ENCODE measurements at regions not wholly inside any gene's neighbourhood (a gene's known extent, or its start where the extent isn't known, plus 50 kb on each side); places are given as distances from the start of the nearest gene placed in this dataset.

DNA sequence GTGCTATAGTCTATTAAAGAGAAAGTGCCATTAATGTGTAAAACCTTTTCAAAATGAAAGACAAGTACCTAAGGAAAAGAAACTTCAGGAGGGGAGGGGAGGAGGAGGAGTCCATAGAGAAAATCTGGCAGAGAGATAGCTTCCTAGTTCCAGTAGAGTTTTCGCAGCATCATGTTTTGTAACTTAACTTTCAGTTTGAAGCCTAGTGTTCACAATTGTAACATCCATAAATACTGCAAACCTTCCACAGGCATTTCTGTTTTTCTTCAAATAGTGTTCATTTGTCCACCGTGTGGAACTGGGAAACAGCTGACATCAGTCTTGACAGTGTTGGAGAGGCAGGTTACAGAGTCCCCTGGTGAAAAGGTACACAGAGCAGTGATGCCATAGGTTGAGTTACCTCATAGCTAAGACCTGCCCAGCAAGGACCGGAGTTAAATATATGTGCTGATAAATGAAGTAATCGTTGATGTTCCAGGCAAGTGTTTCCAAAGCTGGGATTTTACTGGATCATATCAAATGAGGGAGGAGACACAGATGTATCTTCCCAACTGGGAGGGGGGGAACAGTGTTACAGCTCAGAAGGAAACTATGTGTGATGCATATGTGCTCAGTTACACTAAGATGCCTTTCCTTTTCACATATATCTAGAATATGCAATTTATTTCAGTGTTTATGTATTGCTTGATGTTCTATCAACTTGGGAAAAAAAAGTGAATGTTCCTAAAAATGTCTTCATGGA is 369.5 kb upstream of the FAM241A start:
- TF ChIP-seq, protein P1, sequence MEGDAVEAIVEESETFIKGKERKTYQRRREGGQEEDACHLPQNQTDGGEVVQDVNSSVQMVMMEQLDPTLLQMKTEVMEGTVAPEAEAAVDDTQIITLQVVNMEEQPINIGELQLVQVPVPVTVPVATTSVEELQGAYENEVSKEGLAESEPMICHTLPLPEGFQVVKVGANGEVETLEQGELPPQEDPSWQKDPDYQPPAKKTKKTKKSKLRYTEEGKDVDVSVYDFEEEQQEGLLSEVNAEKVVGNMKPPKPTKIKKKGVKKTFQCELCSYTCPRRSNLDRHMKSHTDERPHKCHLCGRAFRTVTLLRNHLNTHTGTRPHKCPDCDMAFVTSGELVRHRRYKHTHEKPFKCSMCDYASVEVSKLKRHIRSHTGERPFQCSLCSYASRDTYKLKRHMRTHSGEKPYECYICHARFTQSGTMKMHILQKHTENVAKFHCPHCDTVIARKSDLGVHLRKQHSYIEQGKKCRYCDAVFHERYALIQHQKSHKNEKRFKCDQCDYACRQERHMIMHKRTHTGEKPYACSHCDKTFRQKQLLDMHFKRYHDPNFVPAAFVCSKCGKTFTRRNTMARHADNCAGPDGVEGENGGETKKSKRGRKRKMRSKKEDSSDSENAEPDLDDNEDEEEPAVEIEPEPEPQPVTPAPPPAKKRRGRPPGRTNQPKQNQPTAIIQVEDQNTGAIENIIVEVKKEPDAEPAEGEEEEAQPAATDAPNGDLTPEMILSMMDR (IDR thresholded peaks at IDR 0.05): no peak
- no peak for TF ChIP-seq SIN3A (IDR thresholded peaks at IDR 0.05; ENCODE audit: borderline replicate concordance, insufficient read depth, low read depth, low read length)
- TF ChIP-seq TCF7L2 (IDR thresholded peaks at IDR 0.05; ENCODE audit: low read depth, low read length): no peak
- TF ChIP-seq, protein P2, sequence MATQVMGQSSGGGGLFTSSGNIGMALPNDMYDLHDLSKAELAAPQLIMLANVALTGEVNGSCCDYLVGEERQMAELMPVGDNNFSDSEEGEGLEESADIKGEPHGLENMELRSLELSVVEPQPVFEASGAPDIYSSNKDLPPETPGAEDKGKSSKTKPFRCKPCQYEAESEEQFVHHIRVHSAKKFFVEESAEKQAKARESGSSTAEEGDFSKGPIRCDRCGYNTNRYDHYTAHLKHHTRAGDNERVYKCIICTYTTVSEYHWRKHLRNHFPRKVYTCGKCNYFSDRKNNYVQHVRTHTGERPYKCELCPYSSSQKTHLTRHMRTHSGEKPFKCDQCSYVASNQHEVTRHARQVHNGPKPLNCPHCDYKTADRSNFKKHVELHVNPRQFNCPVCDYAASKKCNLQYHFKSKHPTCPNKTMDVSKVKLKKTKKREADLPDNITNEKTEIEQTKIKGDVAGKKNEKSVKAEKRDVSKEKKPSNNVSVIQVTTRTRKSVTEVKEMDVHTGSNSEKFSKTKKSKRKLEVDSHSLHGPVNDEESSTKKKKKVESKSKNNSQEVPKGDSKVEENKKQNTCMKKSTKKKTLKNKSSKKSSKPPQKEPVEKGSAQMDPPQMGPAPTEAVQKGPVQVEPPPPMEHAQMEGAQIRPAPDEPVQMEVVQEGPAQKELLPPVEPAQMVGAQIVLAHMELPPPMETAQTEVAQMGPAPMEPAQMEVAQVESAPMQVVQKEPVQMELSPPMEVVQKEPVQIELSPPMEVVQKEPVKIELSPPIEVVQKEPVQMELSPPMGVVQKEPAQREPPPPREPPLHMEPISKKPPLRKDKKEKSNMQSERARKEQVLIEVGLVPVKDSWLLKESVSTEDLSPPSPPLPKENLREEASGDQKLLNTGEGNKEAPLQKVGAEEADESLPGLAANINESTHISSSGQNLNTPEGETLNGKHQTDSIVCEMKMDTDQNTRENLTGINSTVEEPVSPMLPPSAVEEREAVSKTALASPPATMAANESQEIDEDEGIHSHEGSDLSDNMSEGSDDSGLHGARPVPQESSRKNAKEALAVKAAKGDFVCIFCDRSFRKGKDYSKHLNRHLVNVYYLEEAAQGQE (IDR thresholded peaks at IDR 0.05; ENCODE audit: insufficient read depth in 1 of 2, low read depth in 2 of 2, low read length in 1 of 2): no peak
- no peak for TF ChIP-seq POLR2AphosphoS5 (IDR thresholded peaks at IDR 0.05; ENCODE audit: low read depth, low read length)
